Gastroesophageal sphincter (tissue), 2 donors: ENCODE measurements at regions not wholly inside any gene's neighbourhood (a gene's known extent, or its start where the extent isn't known, plus 50 kb on each side); places are given as distances from the start of the nearest gene placed in this dataset.

Experiments
- EP300 ChIP-seq: sonication (generic); formaldehyde crosslinking; IDR thresholded peaks from one replicate; pipeline ENCODE4 v1.6.1; 2017; ENCODE audit warnings: antibody characterized with exemption, mild to moderate bottlenecking
- POLR2A ChIP-seq, 2 donors: fragments of 450-650 bp; IDR thresholded peaks; one replicate each; pipeline ENCODE4 v1.6.1; 2017; ENCODE audit warnings: antibody characterized with exemption in 2 of 2, mild to moderate bottlenecking in 2 of 2, moderate library complexity in 1 of 2

DNA sequence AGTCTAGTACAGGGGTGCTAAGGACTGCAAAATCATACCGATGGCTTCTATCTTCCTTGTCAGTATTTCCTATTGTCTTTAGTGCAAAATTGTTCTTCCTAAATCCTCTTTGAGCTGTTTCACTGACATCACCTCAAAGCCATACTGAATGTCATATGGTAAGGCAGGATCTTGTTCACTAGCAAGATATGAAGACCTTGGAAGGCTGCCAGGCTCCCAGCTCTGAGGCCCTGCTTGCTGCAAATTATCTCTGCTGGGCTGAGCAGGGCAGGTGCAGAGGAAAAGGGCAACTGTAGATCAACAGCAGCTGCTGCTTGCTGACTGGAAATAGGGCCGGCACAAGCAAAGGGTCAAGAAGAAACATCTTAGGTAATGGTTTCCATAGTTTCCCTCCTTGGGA, 58.2 kb downstream of the PMAIP1 start:
- TF ChIP-seq POLR2A (IDR thresholded peaks at IDR 0.05) (no peak), EP300 (no peak)
